HPDE6-E6E7 (cell line): ENCODE measurements at regions not wholly inside any gene's neighbourhood (a gene's known extent, or its start where the extent isn't known, plus 50 kb on each side); places are given as distances from the start of the nearest gene placed in this dataset.
"Not testable (repeated sequence)": the region's sequence is repeated elsewhere in the genome, so short reads cannot be mapped to it uniquely, and the experiment has no call there.

Source experiments
- DNase-seq: peaks from one replicate; pipeline ENCODE4 v3.0.0; 2011; ENCODE audit warnings: missing footprints; ENCODE audit errors: extremely low spot score

- DNase-seq = no peak
These were observed 226.9 kb downstream of the DLL1 start for GRCh38 chr6:170063851-170064602.

- no peak for DNase-seq
These were observed 227.4 kb downstream of the DLL1 start for GRCh38 chr6:170063431-170063830.

DNA sequence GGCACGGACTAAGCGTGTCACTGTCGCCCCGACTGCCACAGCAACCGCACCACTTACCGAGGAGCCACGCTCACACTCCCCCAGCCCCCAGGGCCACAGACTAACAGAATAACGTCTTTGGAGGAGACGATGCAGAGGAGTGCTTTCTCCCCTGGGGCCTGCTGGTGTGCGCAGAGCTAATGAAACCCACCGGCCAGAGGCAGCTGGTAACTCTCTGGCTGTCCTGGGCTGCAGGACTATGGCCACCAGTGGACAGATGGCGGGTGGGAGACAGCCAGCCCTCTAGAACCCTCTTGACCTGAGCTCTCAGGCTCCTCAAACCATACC, 228.0 kb downstream of the DLL1 start:
- no peak for DNase-seq

GRCh38 chr6:170062209-170062914, 228.5 kb downstream of the DLL1 start:
- no peak for DNase-seq

DNA sequence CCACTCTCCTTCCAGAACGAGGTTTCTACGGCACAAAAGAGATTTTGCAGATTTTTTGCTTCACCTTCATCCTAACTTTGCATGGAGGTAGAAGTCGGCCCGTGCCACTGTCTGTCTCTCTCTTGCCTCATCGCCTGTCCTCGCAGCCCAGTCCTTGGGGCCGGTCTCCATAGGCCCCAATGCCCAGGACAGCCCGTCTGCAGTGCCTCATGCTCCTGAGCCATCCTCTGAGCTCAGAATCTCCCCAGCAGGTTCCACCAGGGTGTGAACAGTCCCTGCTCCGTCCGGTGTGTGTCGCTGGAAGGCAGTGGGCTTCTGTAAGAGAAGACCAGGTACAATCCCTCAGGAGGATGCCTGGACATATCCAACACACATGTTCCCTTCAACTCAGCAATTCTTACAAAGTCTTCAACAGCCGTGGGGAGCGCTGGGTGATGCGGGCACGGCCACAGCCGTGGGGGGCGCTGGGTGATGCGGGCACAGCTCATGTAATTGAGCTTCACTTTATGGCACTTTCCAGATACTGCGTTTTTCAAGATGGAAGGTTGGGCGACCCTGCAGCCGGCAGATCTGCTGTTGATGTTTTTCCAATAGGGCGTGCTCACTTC, 231.9 kb downstream of the DLL1 start:
- no peak for DNase-seq

DNA sequence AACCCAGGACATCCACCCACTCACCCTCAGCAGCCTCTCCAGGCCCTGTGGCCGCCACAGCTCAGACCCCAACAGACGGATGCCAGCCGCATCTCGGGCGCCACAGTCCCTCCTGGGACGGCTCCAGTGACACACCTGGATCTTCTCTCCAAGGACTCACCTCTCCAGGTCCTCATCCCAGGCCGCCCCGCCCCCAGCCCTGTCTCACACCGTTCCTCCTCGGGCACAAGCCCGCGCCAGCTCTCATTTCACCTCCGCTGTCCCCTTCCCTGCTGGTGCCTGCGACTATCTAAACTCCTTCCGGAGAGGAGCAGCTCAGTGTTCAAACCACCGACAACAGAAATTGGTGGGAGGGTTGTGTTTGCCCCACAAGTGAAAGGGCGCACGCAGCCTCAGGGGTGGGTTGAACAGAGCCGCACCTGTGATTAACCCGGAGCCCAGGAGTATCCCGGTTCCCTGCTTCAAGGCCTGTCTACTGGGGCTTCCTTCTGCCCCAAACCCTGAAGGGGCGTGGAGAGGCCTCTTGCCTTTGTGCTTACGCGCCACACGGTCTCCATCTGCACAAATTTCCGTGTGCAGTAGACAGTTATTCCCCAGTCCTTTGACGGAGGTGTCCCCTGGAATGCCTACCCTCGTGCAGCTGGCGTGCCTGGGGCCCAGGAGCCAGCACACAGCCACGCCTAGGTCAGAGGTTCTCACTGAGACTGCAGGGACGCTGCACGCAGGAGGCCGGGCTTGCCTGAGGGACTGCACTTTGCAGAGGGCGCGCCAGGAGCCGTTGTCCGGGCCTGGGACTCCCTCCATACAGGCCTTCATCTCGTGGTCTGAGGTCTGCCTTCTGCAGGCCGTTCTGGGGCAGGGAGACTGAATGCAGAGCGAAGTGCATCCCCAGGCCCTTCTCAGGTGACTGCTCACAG, 232.7 kb downstream of the DLL1 start:
- no peak for DNase-seq

GRCh38 chr6:170057034-170057734, 233.7 kb downstream of the DLL1 start:
- DNase-seq = no peak

DNA sequence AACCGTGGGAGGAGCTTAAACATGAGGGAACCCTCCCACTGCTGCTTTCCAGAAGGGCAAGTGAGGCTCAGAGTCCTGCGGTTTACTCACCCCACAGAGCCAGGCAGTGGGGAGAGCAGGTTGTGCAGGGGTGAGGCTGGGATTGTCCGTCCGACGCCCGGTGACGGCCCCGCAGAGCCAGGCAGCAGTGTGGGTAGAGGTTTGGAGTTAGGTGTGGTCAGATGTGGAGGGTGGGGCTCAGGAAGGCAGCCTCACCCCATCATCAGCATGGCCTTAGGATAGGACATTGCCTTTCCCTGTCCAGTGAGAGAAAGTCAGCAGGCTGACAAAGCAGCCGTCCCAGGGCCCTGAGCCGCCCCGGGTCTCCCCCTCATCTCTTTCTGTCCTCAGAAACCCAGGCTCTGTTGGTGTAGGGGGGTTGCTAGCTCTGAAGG, 234.6 kb downstream of the DLL1 start:
- no peak for DNase-seq

- not testable (repeated sequence) for DNase-seq
These were observed 235.1 kb downstream of the DLL1 start for GRCh38 chr6:170055797-170056196.

DNA sequence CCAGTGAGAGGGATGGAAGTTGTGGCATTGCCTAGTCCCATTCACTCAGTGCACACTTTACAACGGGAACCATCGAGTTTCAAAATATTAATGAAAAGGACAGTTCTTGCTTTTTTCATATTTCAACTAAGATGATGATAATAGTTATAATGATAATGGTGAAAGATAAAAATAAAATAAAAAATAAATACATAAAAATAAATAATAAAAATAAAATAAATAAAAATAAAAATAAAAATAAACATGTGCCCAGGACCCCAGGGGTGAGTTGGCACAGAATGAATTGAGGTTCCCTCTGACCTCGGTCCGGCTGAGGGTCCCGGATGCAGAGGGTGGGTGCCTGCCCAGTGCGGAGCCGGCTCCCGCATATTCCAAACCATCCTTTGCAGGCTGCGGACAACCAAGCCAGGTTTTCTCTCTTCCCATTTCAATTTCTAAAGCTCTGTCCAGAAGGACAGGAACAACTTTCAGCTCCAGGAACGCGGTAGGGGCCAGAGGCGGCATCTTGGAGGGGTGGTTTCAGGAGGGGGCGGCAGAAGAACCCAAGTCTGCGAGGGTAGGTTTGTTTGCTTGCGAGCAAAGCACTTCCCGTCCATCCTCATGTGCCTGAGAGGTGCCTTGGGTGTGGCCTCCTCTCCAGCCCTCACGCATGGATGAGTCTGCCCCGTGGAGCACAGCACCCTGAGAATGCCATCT, 236.8 kb downstream of the DLL1 start:
- DNase-seq = no peak

DNA sequence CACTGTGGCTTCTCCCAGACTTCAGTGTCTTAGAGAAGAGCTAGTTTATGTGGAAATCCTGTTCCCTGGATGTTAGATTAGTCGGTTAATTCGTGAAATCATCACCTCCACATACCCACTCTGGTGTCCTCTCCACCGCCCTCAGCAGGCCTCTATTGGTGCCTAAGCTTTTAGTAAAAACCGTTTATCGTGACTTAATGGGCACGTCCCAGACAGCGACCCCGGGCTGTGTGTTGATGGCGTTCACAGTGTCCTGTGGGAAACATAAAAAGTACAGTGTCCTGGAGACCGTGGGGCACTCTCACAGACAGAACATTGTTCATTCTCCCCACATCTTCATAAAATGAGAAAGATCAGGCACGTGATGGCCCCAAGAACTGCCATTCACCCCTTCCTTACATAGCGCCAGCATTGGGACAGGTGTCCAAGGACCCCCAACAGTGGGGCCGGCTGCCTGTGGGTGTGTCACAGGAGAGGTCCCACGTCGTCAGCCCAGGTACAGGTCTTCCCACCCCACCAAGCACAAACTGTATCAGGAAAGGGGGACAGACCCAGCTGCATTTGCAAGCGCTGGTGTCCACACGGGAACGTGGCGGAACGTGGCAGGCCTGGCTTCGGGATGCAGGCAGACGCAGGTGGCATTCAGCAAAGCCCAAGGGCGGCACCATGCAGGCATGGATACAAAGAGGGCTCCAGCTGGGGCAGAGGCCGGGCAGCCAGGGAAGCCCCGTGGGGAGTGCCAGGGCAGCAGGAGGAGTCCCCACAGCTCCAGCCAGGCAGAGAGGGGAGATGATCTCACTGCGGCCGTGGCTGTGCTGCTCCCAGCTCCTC, 237.7 kb downstream of the DLL1 start:
- no peak for DNase-seq

DNA sequence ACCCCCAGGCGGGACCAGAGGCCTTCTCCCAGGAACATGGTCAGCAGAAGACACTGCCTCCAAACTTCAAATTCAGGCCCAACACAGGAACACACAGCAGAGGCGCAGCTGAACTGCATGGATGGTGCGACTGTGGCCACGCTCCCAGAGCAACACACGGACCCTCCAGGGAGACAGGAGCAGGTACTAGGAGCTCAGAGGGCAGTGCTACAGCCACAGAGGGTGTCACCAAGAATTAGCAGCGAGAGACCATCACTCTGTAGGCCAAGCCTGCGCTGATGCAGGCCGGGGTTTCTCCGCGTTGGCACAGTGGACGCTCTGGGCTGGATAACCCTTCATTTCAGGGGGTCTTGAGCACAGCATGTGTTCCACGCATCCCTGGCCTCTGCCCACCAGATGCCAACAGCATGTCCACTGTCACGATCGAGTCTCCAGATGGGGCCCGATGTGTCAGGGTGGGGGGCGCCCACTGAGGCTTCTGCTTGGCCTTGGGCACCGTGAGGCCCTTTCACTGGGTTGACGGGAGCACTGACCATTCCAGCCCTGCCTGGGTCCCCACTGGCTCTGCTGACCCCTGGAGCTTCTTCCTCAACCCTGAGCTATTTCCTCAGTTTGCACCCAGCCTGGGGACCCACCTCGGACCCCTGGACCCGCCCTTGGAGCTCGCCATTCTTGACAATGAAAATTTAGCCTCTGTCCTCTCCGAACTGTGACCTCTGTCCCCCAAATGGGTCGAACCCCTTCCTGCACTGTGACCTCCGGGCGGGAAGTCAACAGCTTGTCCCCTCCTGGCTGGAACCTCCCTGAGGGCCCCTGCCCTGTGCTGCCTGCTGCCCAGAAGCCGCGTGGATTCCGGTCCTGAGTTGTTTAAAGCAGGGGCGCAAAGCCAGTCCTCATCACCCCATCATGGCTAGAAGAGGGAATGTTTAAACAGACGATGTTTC, 239.4 kb downstream of the DLL1 start:
- no peak for DNase-seq

DNA sequence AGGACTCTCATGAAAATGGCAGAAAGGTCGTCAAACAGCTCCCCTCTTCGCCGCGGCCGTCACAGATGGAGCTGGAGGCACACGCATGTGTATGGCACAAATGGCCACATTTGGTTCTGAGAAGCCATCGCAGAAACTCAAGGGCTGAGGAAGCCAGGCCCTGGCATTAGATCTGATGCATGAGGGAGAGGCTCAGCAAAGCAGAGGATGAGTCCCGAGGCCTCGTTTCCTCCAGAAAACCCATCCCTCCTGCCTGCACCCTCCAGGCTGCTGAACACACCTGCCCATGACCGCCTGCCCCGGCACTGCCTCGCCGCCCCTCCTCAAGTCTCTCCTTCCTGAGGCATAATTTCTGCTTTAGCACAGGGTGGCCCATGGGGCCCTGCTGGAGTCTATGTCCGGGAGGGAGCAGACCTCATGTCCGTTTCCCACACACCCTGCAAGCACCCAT, 240.3 kb downstream of the DLL1 start:
- no peak for DNase-seq

DNA sequence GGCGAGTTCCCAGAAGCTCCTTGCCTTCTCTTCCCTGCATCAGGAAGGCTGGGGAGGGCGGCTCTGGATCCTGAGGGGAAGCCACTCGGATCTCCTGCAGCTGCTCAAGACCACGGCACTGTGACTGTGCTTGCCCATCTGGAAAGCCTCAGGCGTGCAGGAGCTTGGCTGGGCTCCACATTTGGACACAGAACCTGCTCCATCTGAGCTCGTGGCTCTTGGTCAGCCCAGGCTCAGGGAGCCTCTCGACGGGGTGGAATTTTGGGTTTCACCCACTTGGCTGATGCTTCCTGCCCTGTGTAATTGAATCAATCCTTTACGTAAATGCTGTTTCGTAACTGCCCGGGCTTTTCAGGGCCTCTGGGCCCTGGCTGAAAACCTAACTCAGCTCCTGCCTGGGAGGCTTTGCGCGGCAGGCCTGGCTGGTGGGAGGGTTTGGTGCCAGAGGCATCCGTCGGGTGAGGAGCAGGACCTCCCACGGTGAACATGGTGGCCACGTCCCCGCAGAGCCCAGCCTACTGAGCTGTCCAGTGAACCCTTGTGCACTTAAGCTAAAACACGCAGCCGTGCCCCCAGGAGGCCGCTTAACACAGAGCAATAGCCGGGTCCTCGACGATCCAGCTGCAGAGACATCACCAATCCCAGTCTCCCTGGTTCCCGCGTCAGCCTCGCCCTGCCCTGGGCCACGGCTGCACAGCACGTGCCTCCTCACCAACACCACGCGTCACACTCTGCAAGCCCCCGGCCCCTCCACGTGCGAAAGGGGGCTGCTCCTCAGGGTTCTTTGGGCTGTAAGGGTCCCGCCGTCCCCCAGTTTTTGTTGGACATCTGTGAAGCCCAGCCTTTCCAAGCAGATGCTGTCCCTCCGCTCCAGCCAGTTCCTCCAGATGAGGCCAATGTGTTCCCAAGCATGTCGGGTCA, 241.0 kb downstream of the DLL1 start:
- DNase-seq = no peak

DNA sequence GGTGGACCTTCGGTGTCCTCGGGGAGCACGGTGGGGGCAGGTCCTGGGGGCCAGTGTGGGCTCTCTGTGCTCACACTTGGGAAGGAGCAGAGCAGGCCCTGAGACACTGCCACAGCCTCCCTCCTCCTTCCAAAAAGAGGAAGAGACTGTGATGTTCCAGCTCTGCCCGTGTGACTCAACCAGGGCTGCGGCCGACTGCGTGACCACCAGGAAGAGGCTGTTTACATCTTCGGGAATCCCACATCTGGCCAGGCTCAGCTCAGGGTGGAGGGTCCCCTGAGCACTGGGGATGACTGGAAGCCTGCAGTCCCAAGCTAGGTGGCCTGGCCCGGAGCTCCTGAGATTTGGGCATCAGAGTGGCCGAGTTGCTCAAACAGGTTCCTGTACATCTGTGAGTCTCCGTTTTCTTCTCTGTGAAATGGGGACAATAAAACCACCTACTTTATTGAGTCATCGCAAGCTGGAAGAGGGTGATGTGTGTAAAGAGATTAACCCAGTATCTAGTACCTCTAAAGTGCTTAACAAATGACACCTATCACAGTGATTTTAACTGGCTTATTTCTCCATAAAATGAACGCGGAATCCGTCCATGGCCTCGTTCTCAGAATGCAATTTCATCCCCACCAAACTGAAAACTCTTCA, 242.1 kb downstream of the DLL1 start:
- DNase-seq = no peak

- no peak for DNase-seq
These were observed 243.1 kb downstream of the DLL1 start for GRCh38 chr6:170047823-170048222.
